PC-3 (cell line): ENCODE measurements at regions not wholly inside any gene's neighbourhood (a gene's known extent, or its start where the extent isn't known, plus 50 kb on each side); places are given as distances from the start of the nearest gene placed in this dataset.

Experiments used
- ATAC-seq: fragments of 200-7000 bp; cut with Tn5 transposase; 2 replicates; pipeline ENCODE4 v1.9.1; 2020; ENCODE audit warnings: mild to moderate bottlenecking, moderate library complexity
- BruUV-seq: library from RNA; stranded (reverse); fragments of 400-500 nt; replicated peaks from 2 replicates; lab custom pipeline; 2021; lab: Mats Ljungman, UMichigan
- CTCF ChIA-PET: fragments of 300-600 bp; sonication (Branson Sonifier 250); formaldehyde crosslinking; loops from one replicate; lab custom pipeline; 2022; ENCODE audit warnings: antibody characterized with exemption; lab: Charles Lee
- POLR2A ChIA-PET: fragments of 300-600 bp; sonication (Branson Sonifier 250); formaldehyde crosslinking; loops from one replicate; lab custom pipeline; 2022; ENCODE audit warnings: antibody characterized with exemption; ENCODE audit not compliant: unreplicated experiment; lab: Charles Lee
- DNase-seq: peaks from one replicate; pipeline ENCODE4 v3.0.0-alpha.2; 2015
- H2AFZ ChIP-seq: fragments of 300-600 bp; sonication (generic); 2 replicates; pipeline ENCODE4 v1.6.0; 2016; ENCODE audit warnings: antibody characterized with exemption, low read length
- H3F3A ChIP-seq: fragments of 300-600 bp; sonication (generic); one replicate; pipeline ENCODE4 v1.6.0; 2017; ENCODE audit warnings: antibody characterized with exemption, low read length, control low read depth, mild to moderate bottlenecking; ENCODE audit not compliant: unreplicated experiment
- H3K27ac ChIP-seq: fragments of 300-600 bp; sonication (generic); 2 replicates; pipeline ENCODE4 v1.5.1; 2016; ENCODE audit warnings: mild to moderate bottlenecking, low read length
- H3K27me3 ChIP-seq: fragments of 300-600 bp; sonication (generic); 2 replicates; pipeline ENCODE4 v1.6.1; 2016; ENCODE audit warnings: low read length, mixed read lengths
- H3K36me3 ChIP-seq: fragments of 300-600 bp; sonication (generic); 2 replicates; pipeline ENCODE4 v1.6.1; 2016; ENCODE audit warnings: low read depth, mixed run types, low read length, mixed read lengths
- H3K4me1 ChIP-seq: fragments of 300-600 bp; sonication (generic); 2 replicates; pipeline ENCODE4 v1.5.1; 2016; ENCODE audit warnings: low read length; ENCODE audit not compliant: insufficient read depth
- H3K4me2 ChIP-seq: fragments of 300-600 bp; sonication (generic); 2 replicates; pipeline ENCODE4 v1.6.0; 2016; ENCODE audit warnings: low read length
- H3K4me3 ChIP-seq: fragments of 300-600 bp; sonication (generic); 2 replicates; pipeline ENCODE4 v1.5.1; 2016; ENCODE audit warnings: mild to moderate bottlenecking, low read length, mixed read lengths
- H3K79me2 ChIP-seq: fragments of 300-600 bp; sonication (generic); 2 replicates; pipeline ENCODE4 v1.6.1; 2017; ENCODE audit warnings: low read length, mixed read lengths
- H3K9ac ChIP-seq: fragments of 300-600 bp; sonication (generic); 2 replicates; pipeline ENCODE4 v1.6.0; 2016; ENCODE audit warnings: mild to moderate bottlenecking, low read length
- H3K9me2 ChIP-seq: fragments of 300-600 bp; sonication (generic); replicated peaks from 2 replicates; pipeline ENCODE4 v1.6.1; 2016; ENCODE audit warnings: mixed run types, low read length, mixed read lengths
- H3K9me3 ChIP-seq: fragments of 300-600 bp; sonication (generic); 2 replicates; pipeline ENCODE4 v1.6.1; 2016; ENCODE audit warnings: low read length, mixed read lengths
- H4K20me1 ChIP-seq: fragments of 300-600 bp; sonication (generic); 2 replicates; pipeline ENCODE4 v1.6.1; 2016; ENCODE audit warnings: low read length, mixed read lengths
- EZH2 ChIP-seq: fragments of 300-600 bp; sonication (generic); IDR thresholded peaks from one replicate; pipeline ENCODE4 v1.6.1; 2017; ENCODE audit warnings: antibody characterized with exemption, mild to moderate bottlenecking, low read length; ENCODE audit not compliant: unreplicated experiment
- EZH2phosphoT487 ChIP-seq: fragments of 300-600 bp; sonication (generic); IDR thresholded peaks from 2 replicates; pipeline ENCODE4 v1.6.1; 2018; ENCODE audit warnings: mild to moderate bottlenecking, antibody characterized with exemption, low read length, borderline replicate concordance
- intact Hi-C: fragments of 100-400 bp; cut with micrococcal nuclease; formaldehyde crosslinking; loops from 2 replicates; pipeline ENCODE4 v1.9.0; 2023
- TF ChIP-seq, protein P1 (sequence below): fragments of 300-600 bp; sonication (generic); conservative IDR thresholded peaks from 2 replicates; pipeline ENCODE4 v1.5.1; 2017; ENCODE audit warnings: antibody characterized with exemption, low read depth, mild to moderate bottlenecking, low read length

DNA sequence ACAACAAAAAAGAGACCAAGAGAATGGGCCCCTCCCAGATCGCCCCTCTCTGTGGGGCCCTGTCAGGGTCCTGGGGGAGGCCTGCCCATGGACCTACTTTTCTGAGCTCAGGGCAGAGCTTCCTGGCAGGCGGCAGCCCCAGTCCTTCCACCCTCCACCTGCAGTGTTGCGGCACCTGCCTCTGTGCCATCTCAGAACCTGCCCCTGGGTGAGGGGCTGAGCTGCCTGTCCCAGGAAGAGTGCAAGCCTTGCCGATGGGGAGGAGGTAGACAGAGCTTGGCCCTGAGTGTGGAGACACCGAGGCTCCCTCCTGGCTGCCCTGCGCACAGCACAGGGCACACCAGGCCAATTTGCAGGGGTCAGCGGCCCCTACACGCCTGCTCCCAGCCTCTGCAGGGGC is 67.5 kb downstream of the UNCX start:
- ChIA-PET POLR2A (no interaction called here), CTCF (no interaction called here)
- no peak for ATAC-seq
- no peak overlapping the region for H3K9ac ChIP-seq
- H3K9me2 ChIP-seq, result no peaks in the 10 kb centered on the region
- peaks cover 47% of the 10 kb centered on the region for H3K27me3 ChIP-seq
- no peaks in the 10 kb centered on the region for H3K79me2 ChIP-seq
- no peak for DNase-seq
- intact Hi-C loops, result no loop called here
- no peak overlapping the region for H3K27ac ChIP-seq
- H2AFZ ChIP-seq, result no peak overlapping the region
- H3K4me3 ChIP-seq, result no peak overlapping the region
- no peak overlapping the region for H3K4me2 ChIP-seq
- TF ChIP-seq EZH2 (no peak), EZH2phosphoT487 (no peak)
- TF ChIP-seq, protein P1, sequence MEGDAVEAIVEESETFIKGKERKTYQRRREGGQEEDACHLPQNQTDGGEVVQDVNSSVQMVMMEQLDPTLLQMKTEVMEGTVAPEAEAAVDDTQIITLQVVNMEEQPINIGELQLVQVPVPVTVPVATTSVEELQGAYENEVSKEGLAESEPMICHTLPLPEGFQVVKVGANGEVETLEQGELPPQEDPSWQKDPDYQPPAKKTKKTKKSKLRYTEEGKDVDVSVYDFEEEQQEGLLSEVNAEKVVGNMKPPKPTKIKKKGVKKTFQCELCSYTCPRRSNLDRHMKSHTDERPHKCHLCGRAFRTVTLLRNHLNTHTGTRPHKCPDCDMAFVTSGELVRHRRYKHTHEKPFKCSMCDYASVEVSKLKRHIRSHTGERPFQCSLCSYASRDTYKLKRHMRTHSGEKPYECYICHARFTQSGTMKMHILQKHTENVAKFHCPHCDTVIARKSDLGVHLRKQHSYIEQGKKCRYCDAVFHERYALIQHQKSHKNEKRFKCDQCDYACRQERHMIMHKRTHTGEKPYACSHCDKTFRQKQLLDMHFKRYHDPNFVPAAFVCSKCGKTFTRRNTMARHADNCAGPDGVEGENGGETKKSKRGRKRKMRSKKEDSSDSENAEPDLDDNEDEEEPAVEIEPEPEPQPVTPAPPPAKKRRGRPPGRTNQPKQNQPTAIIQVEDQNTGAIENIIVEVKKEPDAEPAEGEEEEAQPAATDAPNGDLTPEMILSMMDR, result no peak
- H3K9me3 ChIP-seq, result no peaks in the 10 kb centered on the region
- BruUV-seq, result no TSS peak
- no peaks in the 10 kb centered on the region for H4K20me1 ChIP-seq
- H3K36me3 ChIP-seq, result no peaks in the 10 kb centered on the region
- peaks cover 5% of the 10 kb centered on the region; the same call in 1 of the 2 replicates for H3K4me1 ChIP-seq
- H3F3A ChIP-seq, result no peaks in the 10 kb centered on the region

- no peak overlapping the region for H3K27ac ChIP-seq
- H3K9me2 ChIP-seq, result no peaks in the 10 kb centered on the region
- ChIA-PET CTCF (no interaction called here), POLR2A (no interaction called here)
- H3K9me3 ChIP-seq, result no peaks in the 10 kb centered on the region
- no peak for DNase-seq
- no peaks in the 10 kb centered on the region for H3K79me2 ChIP-seq
- no peak overlapping the region for H3K4me3 ChIP-seq
- no TSS peak for BruUV-seq
- no peak overlapping the region for H3K4me2 ChIP-seq
- intact Hi-C loops, result no loop called here
- H3K4me1 ChIP-seq, result peaks cover 5% of the 10 kb centered on the region; the same call in 1 of the 2 replicates
- H3K36me3 ChIP-seq, result no peaks in the 10 kb centered on the region
- H4K20me1 ChIP-seq, result no peaks in the 10 kb centered on the region
- no peaks in the 10 kb centered on the region for H3F3A ChIP-seq
- H3K27me3 ChIP-seq, result peaks cover 48% of the 10 kb centered on the region
- H3K9ac ChIP-seq, result no peak overlapping the region
- ATAC-seq, result no peak
- TF ChIP-seq EZH2 (no peak), EZH2phosphoT487 (no peak)
- TF ChIP-seq, protein P1, result no peak
- no peak overlapping the region for H2AFZ ChIP-seq
These were observed 68.0 kb downstream of the UNCX start for GRCh38 chr7:1300636-1301035.

- ATAC-seq, result no peak
These were observed 68.6 kb downstream of the UNCX start for GRCh38 chr7:1301054-1301881.

More at GRCh38 chr7:1301054-1301881, 68.6 kb downstream of the UNCX start:
- Histone ChIP-seq H3K4me2 (no peak overlapping the region), H3F3A (no peaks in the 10 kb centered on the region), H3K9ac (no peak overlapping the region), H3K4me1 (peaks cover 5% of the 10 kb centered on the region; the same call in 1 of the 2 replicates), H3K27me3 (peaks cover 42% of the 10 kb centered on the region), H4K20me1 (no peaks in the 10 kb centered on the region), H2AFZ (no peak overlapping the region), H3K27ac (no peak overlapping the region), H3K4me3 (no peak overlapping the region), H3K36me3 (no peaks in the 10 kb centered on the region), H3K79me2 (no peaks in the 10 kb centered on the region), H3K9me3 (no peaks in the 10 kb centered on the region), H3K9me2 (no peaks in the 10 kb centered on the region)
- CTCF ChIA-PET, result no interaction called here
- POLR2A ChIA-PET, result no interaction called here
- TF ChIP-seq EZH2 (no peak), EZH2phosphoT487 (no peak)
- TF ChIP-seq, protein P1, result no peak
- DNase-seq, result no peak
- intact Hi-C loops, result no loop called here
- BruUV-seq, result no TSS peak
